SK-N-SH treated with all-trans-retinoic acid at 6 μM for 48 hours (cell line): ENCODE measurements at regions not wholly inside any gene's neighbourhood (a gene's known extent, or its start where the extent isn't known, plus 50 kb on each side); places are given as distances from the start of the nearest gene placed in this dataset.

Experiments used
- ARNTL ChIP-seq: fragments of 450-650 bp; formaldehyde crosslinking; IDR thresholded peaks from 2 replicates; pipeline ENCODE4 v1.5.0; 2020; ENCODE audit warnings: low read depth, mild to moderate bottlenecking, moderate library complexity, borderline replicate concordance
- BACH2 ChIP-seq: fragments of 250-450 bp; sonication (Bioruptor Pico); IDR thresholded peaks from 2 replicates; pipeline ENCODE4 v1.9.0; 2021; ENCODE audit warnings: mild to moderate bottlenecking, borderline replicate concordance
- ESRRG ChIP-seq: fragments of 250-450 bp; sonication (Bioruptor Pico); IDR thresholded peaks from 2 replicates; pipeline ENCODE4 v1.6.1; 2021; ENCODE audit warnings: mild to moderate bottlenecking
- OSR1 ChIP-seq: fragments of 250-450 bp; sonication (Bioruptor Pico); IDR thresholded peaks from 2 replicates; pipeline ENCODE4 v1.8.0; 2022; ENCODE audit warnings: moderate library complexity, mild to moderate bottlenecking, inconsistent platforms
- PATZ1 ChIP-seq: fragments of 250-450 bp; sonication (Bioruptor Pico); IDR thresholded peaks from 2 replicates; pipeline ENCODE4 v1.8.0; 2020; ENCODE audit warnings: mild to moderate bottlenecking, moderate library complexity, borderline replicate concordance
- RARB ChIP-seq: fragments of 250-450 bp; sonication (Bioruptor Pico); IDR thresholded peaks from 2 replicates; pipeline ENCODE4 v1.8.0; 2021; ENCODE audit warnings: mild to moderate bottlenecking, moderate library complexity
- TSHZ2 ChIP-seq: fragments of 250-450 bp; sonication (Bioruptor Pico); IDR thresholded peaks from 2 replicates; pipeline ENCODE4 v1.5.0; 2020; ENCODE audit warnings: mild to moderate bottlenecking, moderate library complexity
- ZFP30 ChIP-seq: fragments of 450-650 bp; formaldehyde crosslinking; IDR thresholded peaks from 2 replicates; pipeline ENCODE4 v1.5.0; 2022; ENCODE audit warnings: mild to moderate bottlenecking, moderate library complexity
- ZNF565 ChIP-seq: fragments of 450-650 bp; formaldehyde crosslinking; conservative IDR thresholded peaks from 2 replicates; pipeline ENCODE4 v1.5.0; 2020; ENCODE audit warnings: low read depth, mild to moderate bottlenecking, moderate library complexity
- ZNF8 ChIP-seq: fragments of 450-650 bp; formaldehyde crosslinking; IDR thresholded peaks from 2 replicates; pipeline ENCODE4 v1.5.0; 2020; ENCODE audit warnings: mild to moderate bottlenecking, moderate library complexity

DNA sequence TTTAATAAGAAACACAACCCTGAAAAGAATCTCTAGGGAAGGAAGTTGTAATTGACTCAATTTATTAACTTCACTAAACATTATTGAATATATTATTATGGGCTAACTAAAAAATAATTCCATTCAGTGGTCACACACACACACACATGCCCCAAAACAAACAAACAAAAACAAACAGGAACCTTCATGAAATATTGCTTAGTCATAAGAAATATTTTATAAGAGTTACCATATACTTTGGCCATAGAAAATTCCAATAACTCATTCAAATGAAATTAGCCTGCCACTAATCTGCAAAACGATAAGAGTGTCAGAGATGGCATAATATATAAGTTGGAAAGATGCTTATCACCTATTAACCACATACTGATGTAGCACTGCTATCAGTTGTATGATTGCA is 268.4 kb upstream of the AMIGO2 start:
- TF ChIP-seq TSHZ2 (CRISPR knock-in tag) (no peak), ZFP30 (CRISPR knock-in tag) (no peak), ARNTL (no peak), RARB (no peak), ESRRG (CRISPR knock-in tag) (no peak), ZNF8 (CRISPR knock-in tag) (no peak), OSR1 (CRISPR knock-in tag) (no peak), PATZ1 (CRISPR knock-in tag) (no peak), BACH2 (CRISPR knock-in tag) (no peak), ZNF565 (CRISPR knock-in tag) (no peak)
